Smooth muscle cell (in vitro differentiated cells): ENCODE measurements at regions not wholly inside any gene's neighbourhood (a gene's known extent, or its start where the extent isn't known, plus 50 kb on each side); places are given as distances from the start of the nearest gene placed in this dataset.

Experiments
- DNase-seq: peaks from one replicate; lab custom pipeline; 2025; ENCODE audit not compliant: unreplicated experiment; lab: John Stamatoyannopoulos, UW
- H2AFZ ChIP-seq: fragments of 200-600 bp; sonication (generic); 2 replicates; pipeline ENCODE4 v1.6.0; 2016; ENCODE audit warnings: antibody characterized with exemption, low read depth, mild to moderate bottlenecking
- H3F3A ChIP-seq: fragments of 200-600 bp; sonication (generic); 2 replicates; pipeline ENCODE4 v1.6.0; 2017; ENCODE audit warnings: antibody characterized with exemption, low read depth
- H3K27ac ChIP-seq: fragments of 200-600 bp; sonication (generic); 2 replicates; pipeline ENCODE4 v1.5.1; 2016; ENCODE audit warnings: low read depth, mild to moderate bottlenecking
- H3K27me3 ChIP-seq: fragments of 200-600 bp; sonication (generic); 2 replicates; pipeline ENCODE4 v1.6.1; 2016; ENCODE audit warnings: low read depth, mild to moderate bottlenecking
- H3K36me3 ChIP-seq: fragments of 200-600 bp; sonication (generic); 2 replicates; pipeline ENCODE4 v1.5.1; 2016; ENCODE audit warnings: low read depth
- H3K4me1 ChIP-seq: fragments of 200-600 bp; sonication (generic); 2 replicates; pipeline ENCODE4 v1.5.1; 2016; ENCODE audit warnings: low read depth
- H3K4me2 ChIP-seq: fragments of 200-600 bp; sonication (generic); 2 replicates; pipeline ENCODE4 v1.6.0; 2016; ENCODE audit warnings: mild to moderate bottlenecking
- H3K4me3 ChIP-seq: fragments of 200-600 bp; sonication (generic); 2 replicates; pipeline ENCODE4 v1.5.1; 2016; ENCODE audit warnings: mild to moderate bottlenecking
- H3K79me2 ChIP-seq: fragments of 200-600 bp; sonication (generic); 2 replicates; pipeline ENCODE4 v1.6.0; 2016; ENCODE audit warnings: low read depth, mild to moderate bottlenecking
- H3K9ac ChIP-seq: fragments of 200-600 bp; sonication (generic); 2 replicates; pipeline ENCODE4 v1.6.0; 2016; ENCODE audit warnings: low read depth
- H3K9me3 ChIP-seq: fragments of 200-600 bp; sonication (generic); replicated peaks from 2 replicates; pipeline ENCODE4 v1.5.1; 2016; ENCODE audit warnings: low read depth
- H4K20me1 ChIP-seq: fragments of 200-600 bp; sonication (generic); 2 replicates; pipeline ENCODE4 v1.6.0; 2016; ENCODE audit warnings: low read depth
- CTCF ChIP-seq: fragments of 200-600 bp; sonication (generic); IDR thresholded peaks from 2 replicates; pipeline ENCODE4 v1.5.1; 2017; ENCODE audit warnings: borderline replicate concordance, mild to moderate bottlenecking, antibody characterized with exemption; ENCODE audit not compliant: insufficient read depth, poor library complexity, severe bottlenecking
- WGBS: methylation state at CpG from one replicate; pipeline ENCODE4 v1.1.7; 2016; ENCODE audit warnings: low lambda C conversion rate; 5-methylcytosine and 5-hydroxymethylcytosine counted together

GRCh38 chr11:81913793-81914192 is 819.9 kb downstream of the FAM181B start:
- TF ChIP-seq CTCF = no peak
- WGBS = 93% methylated on average over 1 of the region's 1 CpG
- H3F3A ChIP-seq = no peaks in the 10 kb centered on the region
- H4K20me1 ChIP-seq = no peaks in the 10 kb centered on the region
- no peaks in the 10 kb centered on the region for H3K79me2 ChIP-seq
- no peaks in the 10 kb centered on the region for H3K36me3 ChIP-seq
- no peaks in the 10 kb centered on the region for H3K4me1 ChIP-seq
- DNase-seq = no peak
- H3K4me2 ChIP-seq = no peak overlapping the region
- H3K9ac ChIP-seq = no peak overlapping the region
- H3K9me3 ChIP-seq = no peaks in the 10 kb centered on the region
- no peak overlapping the region for H3K4me3 ChIP-seq
- H3K27ac ChIP-seq = no peak overlapping the region
- H2AFZ ChIP-seq = no peak overlapping the region
- H3K27me3 ChIP-seq = no peaks in the 10 kb centered on the region

- Histone ChIP-seq H3K9ac (no peak overlapping the region), H3K4me1 (no peaks in the 10 kb centered on the region), H3K79me2 (no peaks in the 10 kb centered on the region), H3K4me3 (no peak overlapping the region), H4K20me1 (no peaks in the 10 kb centered on the region), H3F3A (no peaks in the 10 kb centered on the region), H3K9me3 (no peaks in the 10 kb centered on the region), H3K27ac (no peak overlapping the region), H3K36me3 (no peaks in the 10 kb centered on the region), H3K27me3 (no peaks in the 10 kb centered on the region), H2AFZ (no peak overlapping the region), H3K4me2 (peak overlapping the region; percentile 33)
- WGBS = 45% methylated on average over 2 of the region's 2 CpGs
- no peak for DNase-seq
- no peak for TF ChIP-seq CTCF
These were observed 825.7 kb downstream of the FAM181B start for GRCh38 chr11:81907996-81908395.

GRCh38 chr11:81899156-81899555 is 834.5 kb downstream of the FAM181B start:
- Histone ChIP-seq H3K9me3 (no peaks in the 10 kb centered on the region), H2AFZ (no peak overlapping the region), H3K79me2 (no peaks in the 10 kb centered on the region), H3K4me2 (no peak overlapping the region), H4K20me1 (no peaks in the 10 kb centered on the region), H3K27ac (no peak overlapping the region), H3K4me3 (no peak overlapping the region), H3K4me1 (no peaks in the 10 kb centered on the region), H3K9ac (no peak overlapping the region), H3K27me3 (no peaks in the 10 kb centered on the region), H3F3A (no peaks in the 10 kb centered on the region), H3K36me3 (no peaks in the 10 kb centered on the region)
- 97% methylated on average over 1 of the region's 1 CpG for WGBS
- DNase-seq = no peak
- no peak for TF ChIP-seq CTCF

- no peak overlapping the region for H3K27ac ChIP-seq
- no peaks in the 10 kb centered on the region for H3K4me1 ChIP-seq
- no peaks in the 10 kb centered on the region for H3K9me3 ChIP-seq
- H3K36me3 ChIP-seq = no peaks in the 10 kb centered on the region
- no peak overlapping the region for H2AFZ ChIP-seq
- H3F3A ChIP-seq = no peaks in the 10 kb centered on the region
- 91% methylated on average over 2 of the region's 2 CpGs for WGBS
- H4K20me1 ChIP-seq = no peaks in the 10 kb centered on the region
- TF ChIP-seq CTCF = no peak
- no peak overlapping the region for H3K4me2 ChIP-seq
- DNase-seq = no peak
- H3K9ac ChIP-seq = no peak overlapping the region
- H3K4me3 ChIP-seq = no peak overlapping the region
- H3K27me3 ChIP-seq = no peaks in the 10 kb centered on the region
- no peaks in the 10 kb centered on the region for H3K79me2 ChIP-seq
These were observed 836.0 kb downstream of the FAM181B start for GRCh38 chr11:81897639-81898038.
